Adrenal gland (tissue), 9 donors: ENCODE measurements at regions not wholly inside any gene's neighbourhood (a gene's known extent, or its start where the extent isn't known, plus 50 kb on each side); places are given as distances from the start of the nearest gene placed in this dataset.

ENCODE experiments used
- DNase-seq, 7 donors: peaks; one replicate each; pipeline ENCODE4 v3.0.0-alpha.2; 2019 to 2020
- H3K27ac ChIP-seq, 5 donors: fragments of 200-600 bp; sonication (generic) in 4 of 5; 1 replicate in 3 of 5; 2 replicates in 2 of 5; pipeline versions ENCODE4 v1.5.1 to v1.8.0; 2016 to 2020; ENCODE audit warnings: mild to moderate bottlenecking in 1 of 5
- H3K27me3 ChIP-seq: fragments of 200-600 bp; 2 replicates; pipeline ENCODE4 v1.8.0; 2021
- H3K36me3 ChIP-seq, 2 donors: fragments of 200-600 bp; replicated peaks in 1 of 2; 1 replicate in 1 of 2; 2 replicates in 1 of 2; pipeline versions ENCODE4 v1.5.1 to v1.8.0; 2018 to 2022
- H3K4me1 ChIP-seq, 2 donors: fragments of 200-600 bp; replicated peaks in 1 of 2; 1 replicate in 1 of 2; 2 replicates in 1 of 2; pipeline versions ENCODE4 v1.5.1 to v1.8.0; 2018 to 2021
- H3K4me3 ChIP-seq, 4 donors: fragments of 200-600 bp; sonication (generic) in 3 of 4; one replicate each; pipeline ENCODE4 v1.5.1; 2016 to 2018
- H3K9me3 ChIP-seq, 3 donors: fragments of 200-600 bp; sonication (generic) in 1 of 3; replicated peaks in 1 of 3; 1 replicate in 2 of 3; 2 replicates in 1 of 3; pipeline versions ENCODE4 v1.5.1 to v1.8.0; 2016 to 2021
- CTCF ChIP-seq, 6 experiments: fragments of 450-650 bp in 4 of 6; fragments of 200-600 bp in 2 of 6; sonication (generic) in 1 of 6; IDR thresholded peaks; 1 replicate in 5 of 6; 2 replicates in 1 of 6; pipeline versions ENCODE4 v1.5.1 to v1.8.0; 2016 to 2021; ENCODE audit warnings: antibody characterized with exemption in 6 of 6, mild to moderate bottlenecking in 2 of 6, moderate library complexity in 1 of 6
- POLR2A ChIP-seq, 2 donors: fragments of 450-650 bp; IDR thresholded peaks; one replicate each; pipeline ENCODE4 v1.6.1; 2017; ENCODE audit warnings: antibody characterized with exemption in 2 of 2, mild to moderate bottlenecking in 2 of 2, moderate library complexity in 1 of 2
- WGBS, 4 donors: extraction: QIAGEN DNeasy Blood & Tissue Kit in 2 of 4; methylation state at CpG; one replicate each; pipeline versions ENCODE4 v1.1.5 to v1.1.7; 2013 to 2017; 5-methylcytosine and 5-hydroxymethylcytosine counted together
- intact Hi-C, 2 donors: fragments of 100-400 bp; cut with DNase I; formaldehyde crosslinking; loops; one replicate each; pipeline versions ENCODE4 v1.14.1 to v1.15.0; 2022 to 2023
- donor health status: healthy with polysubstance abuse.
- donor health status: Bipolar disorder and iron deficiency.
- donor health status: DM: yes; HTN: yes; CAD: no.
- donor health status: DM: no; HTN: no; CAD: no.
- donor health status: DM: no; HTN: no; CAD: no.

- WGBS, 4 donors = 73 to 87% (median 79%) methylated on average over 7 of the region's 7 CpGs
- H3K27me3 ChIP-seq = no peaks in the 10 kb centered on the region
- no peak for TF ChIP-seq CTCF (IDR thresholded peaks at IDR 0.05)
- no peak for TF ChIP-seq POLR2A (IDR thresholded peaks at IDR 0.05)
- H3K36me3 ChIP-seq = no peaks in the 10 kb centered on the region
- no peaks in the 10 kb centered on the region for H3K9me3 ChIP-seq
- H3K4me3 ChIP-seq = no peak overlapping the region
- no peaks in the 10 kb centered on the region for H3K4me1 ChIP-seq
- intact Hi-C loops = no loop called here
- no peak overlapping the region for H3K27ac ChIP-seq
- no peak for DNase-seq
Observed at GRCh38 chrX:121863976-121864375, 816.6 kb downstream of the GLUD2 start.

GRCh38 chrX:121864561-121864960, 817.2 kb downstream of the GLUD2 start:
- H3K36me3 ChIP-seq = no peaks in the 10 kb centered on the region
- no peaks in the 10 kb centered on the region for H3K27me3 ChIP-seq
- 31 to 61% (median 36%) methylated on average over 2 of the region's 2 CpGs for WGBS, 4 donors
- H3K9me3 ChIP-seq = no peaks in the 10 kb centered on the region
- H3K27ac ChIP-seq = no peak overlapping the region
- DNase-seq = no peak
- intact Hi-C loops = no loop called here
- H3K4me1 ChIP-seq = no peaks in the 10 kb centered on the region
- TF ChIP-seq CTCF (IDR thresholded peaks at IDR 0.05) (no peak), POLR2A (IDR thresholded peaks at IDR 0.05) (no peak)
- no peak overlapping the region for H3K4me3 ChIP-seq

DNA sequence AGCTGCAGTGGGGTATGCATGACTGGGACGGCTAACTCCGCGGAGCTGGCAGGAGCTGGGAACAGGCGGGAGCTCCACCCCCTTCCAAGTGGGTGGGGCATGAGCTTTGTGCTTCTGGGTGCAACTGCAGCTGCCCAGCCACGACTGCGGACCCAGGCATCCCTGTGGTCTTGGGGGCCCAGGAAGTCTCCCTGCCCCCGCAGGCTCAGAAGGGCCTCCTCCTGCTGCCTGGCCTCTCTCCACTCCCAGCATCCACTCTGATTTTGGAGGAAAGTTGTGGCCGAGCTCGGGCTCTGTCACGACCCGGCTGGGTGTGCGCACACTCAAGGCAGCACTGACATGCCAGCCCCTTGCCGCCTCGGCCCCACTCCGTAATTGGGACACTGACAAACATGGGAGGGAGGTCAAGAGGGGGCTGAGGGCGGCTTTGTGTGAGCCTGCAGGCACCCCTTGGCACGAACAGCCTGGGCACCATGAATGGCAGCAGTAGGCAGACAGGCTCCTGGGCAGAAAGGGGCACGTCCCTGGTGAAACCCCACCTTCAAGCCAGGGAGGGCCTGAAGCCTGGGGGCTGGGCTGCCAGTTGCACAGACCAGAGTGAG, 822.6 kb downstream of the GLUD2 start:
- TF ChIP-seq CTCF (IDR thresholded peaks at IDR 0.05) (no peak), POLR2A (IDR thresholded peaks at IDR 0.05) (no peak)
- Histone ChIP-seq H3K27me3 (no peaks in the 10 kb centered on the region), H3K27ac (no peak overlapping the region), H3K36me3 (no peaks in the 10 kb centered on the region), H3K4me1 (no peaks in the 10 kb centered on the region), H3K9me3 (no peaks in the 10 kb centered on the region), H3K4me3 (no peak overlapping the region)
- intact Hi-C loops = no loop called here
- no peak for DNase-seq
- WGBS, 4 donors = 84 to 95% (median 88%) methylated on average over 4 to 18 of the region's 18 CpGs

DNA sequence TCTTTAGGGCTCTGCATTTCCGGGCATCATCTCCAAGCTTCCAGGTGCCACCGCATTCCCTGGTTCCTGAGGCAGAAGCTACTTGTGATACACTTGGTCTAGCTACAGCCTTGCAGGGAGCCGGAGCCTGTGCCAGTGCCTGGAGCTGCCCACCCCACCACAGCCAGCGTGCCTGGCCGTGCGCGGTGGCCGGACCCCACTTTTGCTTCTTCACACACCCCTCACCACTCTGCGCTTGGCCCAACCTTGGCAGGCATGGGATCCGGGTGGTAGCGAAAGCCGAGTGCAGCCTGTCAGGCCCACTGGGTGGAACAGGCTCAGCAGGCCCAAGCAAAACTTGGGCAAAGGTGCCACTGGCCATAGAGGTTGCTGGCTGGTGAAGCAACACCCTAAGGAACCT, 823.7 kb downstream of the GLUD2 start:
- no peak for DNase-seq
- H3K36me3 ChIP-seq = no peaks in the 10 kb centered on the region
- no peak overlapping the region for H3K27ac ChIP-seq
- no peaks in the 10 kb centered on the region for H3K9me3 ChIP-seq
- no peak overlapping the region for H3K4me3 ChIP-seq
- 94 to 100% (median 94%) methylated on average over 1 to 12 of the region's 12 CpGs for WGBS, 4 donors
- intact Hi-C loops = no loop called here
- H3K4me1 ChIP-seq = no peaks in the 10 kb centered on the region
- no peaks in the 10 kb centered on the region for H3K27me3 ChIP-seq
- TF ChIP-seq POLR2A (IDR thresholded peaks at IDR 0.05) (no peak), CTCF (IDR thresholded peaks at IDR 0.05) (no peak)
